GM18519 (cell line): ENCODE measurements at regions not wholly inside any gene's neighbourhood (a gene's known extent, or its start where the extent isn't known, plus 50 kb on each side); places are given as distances from the start of the nearest gene placed in this dataset.
"Not testable (repeated sequence)": the region's sequence is repeated elsewhere in the genome, so short reads cannot be mapped to it uniquely, and the experiment has no call there.

ENCODE experiments used
- ATAC-seq: cut with Tn5 transposase; IDR thresholded peaks from one replicate; pipeline ENCODE4 v1.9.1; 2021; ENCODE audit warnings: mild to moderate bottlenecking, moderate library complexity; ENCODE audit not compliant: unreplicated experiment, low FRiP score

DNA sequence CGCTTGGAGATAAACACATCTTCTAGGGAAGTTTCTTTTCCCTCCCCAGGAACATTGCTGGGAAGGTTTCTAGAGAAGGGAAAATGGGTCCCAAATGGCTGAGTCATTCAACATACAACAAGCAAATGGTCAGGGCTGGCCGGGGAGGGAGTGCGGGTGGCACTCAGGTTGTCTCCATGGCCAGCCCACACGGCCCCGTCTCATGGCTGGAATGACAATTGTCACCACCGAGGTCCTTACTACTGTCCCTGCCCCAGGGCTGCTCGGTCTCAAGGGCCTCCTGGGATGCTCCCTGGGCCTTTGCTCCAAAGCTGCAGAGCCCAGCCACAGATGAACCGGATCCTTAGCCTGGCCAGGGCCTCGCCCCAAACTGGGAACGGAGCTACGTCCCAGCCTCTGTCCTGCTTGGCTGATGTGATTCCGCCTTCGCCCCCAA is 121.9 kb downstream of the FGF18 start:
- no peak for ATAC-seq

GRCh38 chr5:171542525-171543140 is 123.2 kb downstream of the FGF18 start:
- no peak for ATAC-seq

DNA sequence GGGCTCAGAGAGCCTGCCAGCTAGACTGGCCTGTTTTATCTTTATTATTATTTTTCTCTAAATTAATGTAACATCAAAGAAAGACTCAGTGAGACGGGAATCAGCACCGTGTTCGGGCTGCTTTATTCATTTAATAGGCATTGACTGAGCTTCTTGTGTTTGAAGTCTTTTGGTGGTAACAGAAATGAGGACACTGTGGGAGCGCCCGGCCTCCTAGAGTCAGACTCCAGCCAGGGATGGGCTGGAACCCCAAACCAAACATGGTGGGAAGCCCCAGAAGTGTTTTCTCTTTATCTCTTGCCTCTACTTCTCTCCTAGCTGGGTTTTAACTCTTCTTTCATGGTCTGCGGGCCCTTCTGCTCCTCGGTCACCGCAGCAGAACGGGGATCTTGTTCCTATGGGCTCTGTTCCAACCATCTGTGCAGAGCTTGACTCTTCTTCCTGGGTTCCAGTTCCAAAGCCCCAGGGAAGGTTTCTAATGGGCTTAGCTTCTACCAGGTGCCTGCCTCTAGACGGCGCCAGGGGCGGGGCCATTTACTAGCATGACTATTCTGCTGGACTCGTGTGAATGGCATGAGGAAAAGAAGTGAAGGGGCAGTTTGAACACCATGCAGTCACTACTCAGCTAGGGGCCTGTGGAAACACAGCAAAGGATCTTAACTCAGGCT is 123.8 kb downstream of the FGF18 start:
- ATAC-seq = no peak

DNA sequence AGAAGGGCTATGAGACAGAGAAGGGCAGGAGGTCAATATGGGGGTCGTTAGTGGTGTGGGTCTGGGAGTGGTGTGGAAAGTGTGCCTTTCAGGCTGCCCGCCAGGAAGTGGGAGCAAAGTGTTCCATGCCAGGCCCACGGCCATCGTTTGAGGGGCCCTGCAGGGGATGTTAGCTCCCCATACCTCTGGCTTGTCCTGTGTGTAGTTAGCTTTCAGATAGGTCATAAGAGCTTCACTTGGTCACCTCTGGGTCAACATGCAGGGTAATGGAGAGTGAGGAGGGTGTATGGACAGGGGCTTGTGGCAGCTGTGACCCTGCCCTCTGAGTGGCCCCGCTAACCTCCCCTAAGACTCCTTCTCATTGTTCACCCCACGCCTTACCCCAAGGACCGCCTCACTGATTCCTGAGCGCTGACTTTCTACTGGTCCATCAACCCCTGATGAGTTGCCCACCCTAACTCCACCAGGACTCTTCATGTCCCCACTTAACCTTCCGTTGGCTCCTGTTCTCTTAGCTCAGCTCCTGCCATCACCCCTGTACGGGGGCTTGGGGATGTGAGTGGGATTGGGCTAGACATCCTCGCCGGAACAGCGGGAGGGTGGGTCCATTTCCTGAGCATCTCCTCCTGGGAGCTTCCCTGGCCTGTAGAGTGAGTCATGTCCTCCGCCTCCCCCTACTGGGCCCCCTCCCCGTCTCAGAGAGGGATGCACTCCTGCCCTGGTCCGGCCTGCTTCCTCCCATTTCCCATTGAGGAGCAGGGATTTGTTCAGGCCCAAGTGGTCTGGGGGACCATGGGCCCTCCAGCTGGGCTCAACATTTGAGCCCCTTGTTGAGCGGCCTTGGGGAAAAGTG is 125.7 kb downstream of the FGF18 start:
- ATAC-seq = no peak

DNA sequence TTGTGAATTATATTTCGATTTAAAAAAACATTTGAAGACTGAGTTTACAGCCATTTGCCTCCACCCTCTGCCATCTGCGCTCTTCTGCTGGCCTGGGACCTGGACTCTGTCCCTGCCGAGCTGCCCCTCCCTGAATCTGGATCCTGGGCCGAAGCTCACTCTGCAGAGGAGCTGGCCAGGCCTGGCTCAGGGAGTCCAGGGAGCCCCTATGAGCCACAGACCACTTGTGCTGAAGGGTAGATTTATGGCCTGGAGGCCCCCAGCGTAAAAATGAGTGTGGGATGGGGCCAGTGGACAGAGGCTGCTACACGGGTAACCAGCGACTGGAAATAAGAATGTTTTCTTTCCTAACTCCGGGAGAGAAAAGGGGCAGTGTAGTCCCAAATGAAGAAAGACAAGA is 129.8 kb downstream of the FGF18 start:
- no peak for ATAC-seq

DNA sequence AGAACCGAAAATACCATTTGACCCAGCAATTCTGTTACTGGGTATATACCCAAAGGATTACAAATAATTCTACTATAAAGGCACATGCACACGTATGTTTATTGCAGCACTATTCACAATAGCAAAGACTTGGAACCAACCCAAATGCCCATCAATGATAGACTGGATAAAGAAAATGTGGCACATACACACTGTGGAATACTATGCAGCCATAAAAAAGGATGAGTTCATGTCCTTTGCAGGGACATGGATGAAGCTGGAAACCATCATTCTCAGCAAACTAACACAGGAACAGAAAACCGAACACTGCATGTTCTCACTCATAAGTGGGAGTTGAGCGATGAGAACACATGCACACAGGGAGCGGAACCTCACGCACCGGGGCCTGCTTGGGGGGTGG is 134.4 kb downstream of the FGF18 start:
- not testable (repeated sequence) for ATAC-seq

GRCh38 chr5:171555160-171555559 is 135.7 kb downstream of the FGF18 start:
- no peak for ATAC-seq

DNA sequence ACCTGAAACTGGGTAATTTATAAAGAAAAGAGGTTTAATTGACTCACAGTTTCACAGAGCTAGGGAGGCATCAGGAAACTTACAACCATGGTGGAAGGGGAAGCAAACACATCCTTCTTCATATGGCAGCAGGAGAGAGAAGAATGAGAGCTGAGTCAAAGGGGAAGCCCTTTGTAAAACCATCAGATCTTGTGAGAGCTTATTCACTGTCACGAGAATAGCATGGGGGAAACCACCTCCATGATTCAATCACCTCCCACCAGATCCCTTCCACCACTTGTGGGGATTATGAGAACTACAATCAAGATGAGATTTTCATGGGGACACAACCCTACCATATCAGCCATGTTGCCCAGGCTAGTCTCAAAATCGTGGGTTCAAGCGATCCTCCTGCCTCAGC is 143.4 kb downstream of the FGF18 start:
- no peak for ATAC-seq

DNA sequence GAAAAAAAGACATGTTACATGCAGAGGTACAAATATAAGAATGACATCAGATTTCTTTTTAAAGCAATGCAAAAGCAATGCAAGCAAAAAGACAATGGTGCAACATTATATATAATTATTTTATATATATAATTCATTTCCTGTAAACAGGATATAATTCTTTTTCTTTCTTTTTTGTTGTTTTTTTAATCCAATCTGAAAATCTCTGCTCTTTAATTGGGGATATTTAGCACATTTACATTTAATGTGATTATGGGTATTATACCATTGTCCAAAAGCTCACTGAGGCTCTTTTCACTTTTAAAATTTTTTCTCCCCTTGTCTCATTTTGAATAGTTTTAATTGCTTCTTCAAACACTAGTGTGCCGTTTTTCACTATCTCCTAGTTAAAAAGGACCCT is 148.9 kb downstream of the FGF18 start:
- no peak for ATAC-seq

DNA sequence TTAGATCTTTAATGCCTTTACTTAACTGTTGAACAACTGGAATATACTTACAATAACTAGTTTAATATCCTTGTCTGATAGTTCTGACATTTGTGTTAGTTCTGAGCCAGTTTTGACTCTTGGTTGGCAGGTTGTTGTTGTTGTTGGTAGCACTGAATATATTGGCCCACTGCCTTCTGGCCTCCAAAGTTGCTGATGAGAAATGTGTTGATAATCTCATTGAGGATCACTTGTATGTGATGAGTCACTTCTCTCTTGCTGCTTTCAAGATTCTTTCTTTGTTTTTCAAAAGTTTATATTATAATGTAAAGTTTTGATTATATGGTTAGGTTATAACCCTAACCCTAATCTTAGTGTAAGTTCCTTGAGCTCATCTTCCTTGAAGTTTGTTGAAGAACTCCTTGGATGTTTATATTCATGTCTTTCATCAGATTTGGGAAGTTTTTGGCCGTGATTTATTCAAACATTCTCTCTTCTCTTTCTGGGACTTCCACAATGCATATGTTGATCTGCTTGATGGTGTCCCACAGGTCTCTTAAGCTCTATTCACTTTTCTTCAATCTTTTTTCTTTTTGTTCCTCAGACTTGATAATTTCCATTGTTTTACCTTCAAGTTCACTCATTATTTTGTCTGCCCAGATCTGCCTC is 149.7 kb downstream of the FGF18 start:
- ATAC-seq = no peak

DNA sequence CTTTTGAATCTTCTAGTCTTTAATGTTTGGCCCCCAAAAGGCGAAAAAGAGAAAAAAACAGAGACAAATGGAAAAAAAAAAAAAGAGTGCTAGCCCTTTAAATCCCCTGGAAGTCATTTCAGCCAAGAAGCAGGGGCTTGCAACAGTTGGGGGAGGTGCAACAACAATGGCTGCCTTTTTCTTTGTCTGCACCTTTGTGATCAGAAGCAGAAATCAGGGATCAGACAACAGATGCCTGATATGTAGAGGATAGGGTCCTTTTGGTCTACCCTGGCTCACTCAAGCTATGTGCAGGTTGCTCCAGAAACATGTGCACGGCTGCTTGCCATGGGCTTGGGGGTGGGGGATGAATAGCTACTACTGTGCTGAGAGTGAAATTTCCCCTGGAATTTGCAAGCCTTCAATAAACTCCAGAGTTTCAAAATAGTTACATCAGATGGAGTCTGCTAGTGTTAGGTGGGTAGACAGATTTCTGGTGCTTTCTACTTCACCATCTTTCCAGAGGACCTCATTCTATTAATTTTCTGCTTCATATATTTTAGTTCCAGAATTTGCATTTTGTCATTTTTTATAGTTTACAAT is 150.9 kb downstream of the FGF18 start:
- no peak for ATAC-seq

GRCh38 chr5:171571663-171572062 is 152.2 kb downstream of the FGF18 start:
- ATAC-seq = no peak

GRCh38 chr5:171573021-171573420 is 153.6 kb downstream of the FGF18 start:
- no peak for ATAC-seq

- no peak for ATAC-seq
Observed at GRCh38 chr5:171573451-171574225, 154.2 kb downstream of the FGF18 start.

DNA sequence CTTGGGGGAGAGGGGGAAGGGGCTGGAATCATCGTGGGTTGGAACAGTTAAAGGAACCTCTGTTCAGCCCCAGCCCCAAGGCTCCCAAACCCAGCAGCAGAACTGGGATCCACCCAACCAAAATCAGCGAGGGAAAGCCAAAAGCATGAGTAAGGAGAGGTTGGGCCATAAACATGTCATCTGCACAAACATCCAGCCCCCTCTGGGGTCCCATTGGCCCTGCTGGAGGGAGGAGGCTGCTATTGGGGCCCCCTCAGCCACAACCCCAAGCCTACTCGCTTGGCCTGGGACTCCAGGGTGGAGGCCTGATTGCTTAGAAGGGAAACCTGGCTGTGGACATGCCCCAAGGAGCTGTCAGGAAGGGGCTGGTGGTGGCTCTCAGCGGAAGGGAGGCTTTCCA is 154.9 kb downstream of the FGF18 start:
- ATAC-seq = no peak

DNA sequence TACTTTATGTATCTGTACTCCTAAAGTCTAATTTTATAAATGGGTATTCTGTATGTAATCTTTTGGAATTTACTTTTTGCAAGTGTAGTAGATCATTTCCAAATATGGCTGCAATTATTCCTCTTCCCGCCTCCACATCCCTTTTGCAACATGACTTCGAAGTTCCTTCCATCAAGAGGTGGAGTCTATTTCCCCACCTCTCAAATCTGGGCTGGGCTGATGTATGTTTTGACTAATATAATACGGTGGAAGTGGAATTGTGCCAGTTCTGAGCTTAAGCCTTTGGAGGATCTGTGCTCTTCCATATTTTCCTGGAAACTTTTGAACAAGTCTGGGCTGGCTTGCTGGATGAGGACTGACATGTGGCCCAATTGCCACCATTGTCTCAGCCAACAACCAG is 155.9 kb downstream of the FGF18 start:
- no peak for ATAC-seq

DNA sequence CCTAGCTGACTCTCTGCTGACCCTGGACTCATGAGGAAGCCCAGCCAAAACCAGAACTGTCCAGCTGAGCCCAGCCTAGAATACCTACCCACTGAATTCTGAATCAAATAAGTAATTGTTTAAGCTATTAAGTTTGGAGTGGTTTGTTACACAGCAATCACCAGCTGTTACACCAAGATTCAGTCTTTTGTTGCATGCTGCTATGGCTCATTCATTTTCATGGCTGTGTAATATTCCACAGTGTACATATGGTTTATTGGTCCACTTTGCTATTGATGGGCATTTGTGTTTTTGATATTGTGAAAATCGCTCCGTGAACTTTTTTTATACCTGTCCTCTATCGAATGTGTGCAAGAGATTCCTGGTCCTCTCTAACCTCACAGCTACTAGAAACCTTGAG is 156.4 kb downstream of the FGF18 start:
- ATAC-seq = no peak

- no peak for ATAC-seq
Observed at GRCh38 chr5:171577042-171577758, 157.8 kb downstream of the FGF18 start.

DNA sequence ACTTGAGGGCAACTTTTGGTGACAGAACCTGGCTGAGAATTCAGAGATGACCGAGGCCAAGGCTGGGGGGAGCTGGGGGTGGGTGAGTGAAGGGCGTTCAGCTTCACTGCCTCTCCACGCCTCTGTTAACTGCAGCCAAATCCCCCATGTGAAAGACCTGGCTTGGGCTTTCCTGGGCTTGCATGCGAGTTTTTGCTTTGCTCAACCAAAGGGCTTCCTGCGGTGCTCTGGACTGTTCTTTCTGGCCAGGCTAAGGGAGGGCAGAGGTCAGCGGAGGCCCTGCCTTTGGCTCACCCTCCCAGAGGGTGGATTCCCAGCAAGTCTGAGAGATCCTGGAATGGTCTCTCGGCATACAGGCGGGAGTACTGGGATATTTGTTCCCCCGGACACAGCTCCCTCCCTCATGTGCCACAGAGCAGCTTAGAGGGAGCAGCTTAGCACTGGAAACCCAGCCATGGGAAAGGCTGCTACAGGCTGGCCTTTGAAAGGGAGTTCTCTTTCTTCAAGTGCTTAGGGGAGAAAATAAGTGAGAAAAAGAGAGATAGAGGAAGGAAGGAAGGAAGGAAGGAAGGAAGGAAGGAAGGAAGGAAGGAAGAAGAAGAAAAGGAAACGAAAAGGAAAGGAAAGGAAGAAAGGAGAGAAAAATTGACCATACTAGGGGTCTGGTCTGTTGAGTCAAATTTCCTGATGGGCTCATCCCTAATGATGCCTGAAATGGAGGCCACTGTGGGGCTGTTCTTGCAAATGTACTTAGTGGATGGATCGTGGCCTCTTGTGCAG is 158.8 kb downstream of the FGF18 start:
- ATAC-seq = no peak
